ENCODE measurements at regions not wholly inside any gene's neighbourhood (a gene's known extent, or its start where the extent isn't known, plus 50 kb on each side); places are given as distances from the start of the nearest gene placed in this dataset.
"Not testable (repeated sequence)": the region's sequence is repeated elsewhere in the genome, so short reads cannot be mapped to it uniquely, and the experiment has no call there.

GRCh38 chr4:154989511-154989910 is 208.4 kb downstream of the RBM46 start:
- Histone ChIP-seq H3K4me3 (ENCODE audit: low read length in 2 of 2) (no peak overlapping the region), H3K9me3 (ENCODE audit: control insufficient read depth in 2 of 2, insufficient read depth in 1 of 2, low read length in 1 of 2) (no peaks in the 10 kb centered on the region), H3K4me1 (ENCODE audit: control insufficient read depth in 2 of 2, insufficient read depth in 2 of 2, low read length in 2 of 2) (no peaks in the 10 kb centered on the region), H3K27me3 (ENCODE audit: control insufficient read depth in 2 of 2, insufficient read depth in 1 of 2, low read length in 1 of 2) (no peaks in the 10 kb centered on the region), H3K36me3 (ENCODE audit: control insufficient read depth in 2 of 2, insufficient read depth in 2 of 2, low read length in 1 of 2) (no peaks in the 10 kb centered on the region), H3K27ac (ENCODE audit: low read depth in 1 of 2, low read length in 1 of 2) (no peak overlapping the region)
- 84% methylated on average over 6 of the region's 6 CpGs for WGBS
- no peak for DNase-seq (ENCODE audit: low read depth in 6 of 9, low spot score in 9 of 9)

GRCh38 chr4:154997866-154998265 is 210.6 kb upstream of the NPY2R start:
- DNase-seq (ENCODE audit: low read depth in 6 of 9, low spot score in 9 of 9); H3K27me3 ChIP-seq (ENCODE audit: control insufficient read depth in 2 of 2, insufficient read depth in 1 of 2, low read length in 1 of 2); H3K36me3 ChIP-seq (ENCODE audit: control insufficient read depth in 2 of 2, insufficient read depth in 2 of 2, low read length in 1 of 2); H3K4me1 ChIP-seq (ENCODE audit: control insufficient read depth in 2 of 2, insufficient read depth in 2 of 2, low read length in 2 of 2); H3K4me3 ChIP-seq (ENCODE audit: low read length in 2 of 2); H3K27ac ChIP-seq (ENCODE audit: low read depth in 1 of 2, low read length in 1 of 2); H3K9me3 ChIP-seq (ENCODE audit: control insufficient read depth in 2 of 2, insufficient read depth in 1 of 2, low read length in 1 of 2): not testable (repeated sequence)
- WGBS, result 91% methylated on average over 5 of the region's 5 CpGs

- Histone ChIP-seq H3K4me3 (ENCODE audit: low read length in 2 of 2) (no peak overlapping the region), H3K27ac (ENCODE audit: low read depth in 1 of 2, low read length in 1 of 2) (no peak overlapping the region), H3K36me3 (ENCODE audit: control insufficient read depth in 2 of 2, insufficient read depth in 2 of 2, low read length in 1 of 2) (no peaks in the 10 kb centered on the region), H3K9me3 (ENCODE audit: control insufficient read depth in 2 of 2, insufficient read depth in 1 of 2, low read length in 1 of 2) (no peaks in the 10 kb centered on the region), H3K4me1 (ENCODE audit: control insufficient read depth in 2 of 2, insufficient read depth in 2 of 2, low read length in 2 of 2) (no peaks in the 10 kb centered on the region), H3K27me3 (ENCODE audit: control insufficient read depth in 2 of 2, insufficient read depth in 1 of 2, low read length in 1 of 2) (no peaks in the 10 kb centered on the region)
- 90% methylated on average over 3 of the region's 3 CpGs for WGBS
- DNase-seq (ENCODE audit: low read depth in 6 of 9, low spot score in 9 of 9), result no peak
These were observed 210.2 kb upstream of the NPY2R start for GRCh38 chr4:154998284-154998683.

GRCh38 chr4:154998773-154999172 is 209.7 kb upstream of the NPY2R start:
- WGBS, result 32% methylated on average over 1 of the region's 1 CpG
- H3K9me3 ChIP-seq (ENCODE audit: control insufficient read depth in 2 of 2, insufficient read depth in 1 of 2, low read length in 1 of 2), result no peaks in the 10 kb centered on the region
- no peaks in the 10 kb centered on the region for H3K4me1 ChIP-seq (ENCODE audit: control insufficient read depth in 2 of 2, insufficient read depth in 2 of 2, low read length in 2 of 2)
- DNase-seq (ENCODE audit: low read depth in 6 of 9, low spot score in 9 of 9), result no peak
- no peak overlapping the region for H3K27ac ChIP-seq (ENCODE audit: low read depth in 1 of 2, low read length in 1 of 2)
- no peaks in the 10 kb centered on the region for H3K36me3 ChIP-seq (ENCODE audit: control insufficient read depth in 2 of 2, insufficient read depth in 2 of 2, low read length in 1 of 2)
- no peaks in the 10 kb centered on the region for H3K27me3 ChIP-seq (ENCODE audit: control insufficient read depth in 2 of 2, insufficient read depth in 1 of 2, low read length in 1 of 2)
- no peak overlapping the region for H3K4me3 ChIP-seq (ENCODE audit: low read length in 2 of 2)

- no peak overlapping the region for H3K27ac ChIP-seq (ENCODE audit: low read depth in 1 of 2, low read length in 1 of 2)
- no peaks in the 10 kb centered on the region for H3K36me3 ChIP-seq (ENCODE audit: control insufficient read depth in 2 of 2, insufficient read depth in 2 of 2, low read length in 1 of 2)
- WGBS, result 94% methylated on average over 3 of the region's 3 CpGs
- no peak overlapping the region for H3K4me3 ChIP-seq (ENCODE audit: low read length in 2 of 2)
- H3K27me3 ChIP-seq (ENCODE audit: control insufficient read depth in 2 of 2, insufficient read depth in 1 of 2, low read length in 1 of 2), result no peaks in the 10 kb centered on the region
- no peak for DNase-seq (ENCODE audit: low read depth in 6 of 9, low spot score in 9 of 9)
- H3K4me1 ChIP-seq (ENCODE audit: control insufficient read depth in 2 of 2, insufficient read depth in 2 of 2, low read length in 2 of 2), result no peaks in the 10 kb centered on the region
- H3K9me3 ChIP-seq (ENCODE audit: control insufficient read depth in 2 of 2, insufficient read depth in 1 of 2, low read length in 1 of 2), result no peaks in the 10 kb centered on the region
These were observed 208.4 kb upstream of the NPY2R start for GRCh38 chr4:154999950-155000578.

GRCh38 chr4:155001251-155001650 is 207.2 kb upstream of the NPY2R start:
- Histone ChIP-seq H3K36me3 (ENCODE audit: control insufficient read depth in 2 of 2, insufficient read depth in 2 of 2, low read length in 1 of 2) (no peaks in the 10 kb centered on the region), H3K4me1 (ENCODE audit: control insufficient read depth in 2 of 2, insufficient read depth in 2 of 2, low read length in 2 of 2) (no peaks in the 10 kb centered on the region), H3K9me3 (ENCODE audit: control insufficient read depth in 2 of 2, insufficient read depth in 1 of 2, low read length in 1 of 2) (no peaks in the 10 kb centered on the region), H3K27ac (ENCODE audit: low read depth in 1 of 2, low read length in 1 of 2) (no peak overlapping the region), H3K4me3 (ENCODE audit: low read length in 2 of 2) (no peak overlapping the region), H3K27me3 (ENCODE audit: control insufficient read depth in 2 of 2, insufficient read depth in 1 of 2, low read length in 1 of 2) (no peaks in the 10 kb centered on the region)
- 96% methylated on average over 2 of the region's 2 CpGs for WGBS
- DNase-seq (ENCODE audit: low read depth in 6 of 9, low spot score in 9 of 9), result no peak

GRCh38 chr4:155005395-155006090 is 202.9 kb upstream of the NPY2R start:
- WGBS, result 74% methylated on average over 5 of the region's 5 CpGs
- H3K4me1 ChIP-seq (ENCODE audit: control insufficient read depth in 2 of 2, insufficient read depth in 2 of 2, low read length in 2 of 2), result no peaks in the 10 kb centered on the region
- H3K27ac ChIP-seq (ENCODE audit: low read depth in 1 of 2, low read length in 1 of 2), result no peak overlapping the region
- H3K36me3 ChIP-seq (ENCODE audit: control insufficient read depth in 2 of 2, insufficient read depth in 2 of 2, low read length in 1 of 2), result no peaks in the 10 kb centered on the region
- DNase-seq (ENCODE audit: low read depth in 6 of 9, low spot score in 9 of 9), result no peak
- H3K4me3 ChIP-seq (ENCODE audit: low read length in 2 of 2), result no peak overlapping the region
- H3K27me3 ChIP-seq (ENCODE audit: control insufficient read depth in 2 of 2, insufficient read depth in 1 of 2, low read length in 1 of 2), result no peaks in the 10 kb centered on the region
- H3K9me3 ChIP-seq (ENCODE audit: control insufficient read depth in 2 of 2, insufficient read depth in 1 of 2, low read length in 1 of 2), result no peaks in the 10 kb centered on the region

- Histone ChIP-seq H3K4me3 (ENCODE audit: low read length in 2 of 2) (no peak overlapping the region), H3K4me1 (ENCODE audit: control insufficient read depth in 2 of 2, insufficient read depth in 2 of 2, low read length in 2 of 2) (no peaks in the 10 kb centered on the region)
- 57% methylated on average over 1 of the region's 1 CpG for WGBS
These were observed 200.7 kb upstream of the NPY2R start for GRCh38 chr4:155007660-155008176.

GRCh38 chr4:155008389-155008788 is 200.0 kb upstream of the NPY2R start:
- no peak for DNase-seq (ENCODE audit: low read depth in 6 of 9, low spot score in 9 of 9)
- Histone ChIP-seq H3K36me3 (ENCODE audit: control insufficient read depth in 2 of 2, insufficient read depth in 2 of 2, low read length in 1 of 2) (no peaks in the 10 kb centered on the region), H3K9me3 (ENCODE audit: control insufficient read depth in 2 of 2, insufficient read depth in 1 of 2, low read length in 1 of 2) (no peaks in the 10 kb centered on the region), H3K4me1 (ENCODE audit: control insufficient read depth in 2 of 2, insufficient read depth in 2 of 2, low read length in 2 of 2) (no peaks in the 10 kb centered on the region), H3K4me3 (ENCODE audit: low read length in 2 of 2) (no peak overlapping the region), H3K27me3 (ENCODE audit: control insufficient read depth in 2 of 2, insufficient read depth in 1 of 2, low read length in 1 of 2) (no peaks in the 10 kb centered on the region), H3K27ac (ENCODE audit: low read depth in 1 of 2, low read length in 1 of 2) (no peak overlapping the region)
- WGBS, result 70% methylated on average over 2 of the region's 2 CpGs

More at GRCh38 chr4:155007660-155008176, 200.7 kb upstream of the NPY2R start:
- Histone ChIP-seq H3K36me3 (ENCODE audit: control insufficient read depth in 2 of 2, insufficient read depth in 2 of 2, low read length in 1 of 2) (no peaks in the 10 kb centered on the region), H3K27ac (ENCODE audit: low read depth in 1 of 2, low read length in 1 of 2) (no peak overlapping the region), H3K27me3 (ENCODE audit: control insufficient read depth in 2 of 2, insufficient read depth in 1 of 2, low read length in 1 of 2) (no peaks in the 10 kb centered on the region), H3K9me3 (ENCODE audit: control insufficient read depth in 2 of 2, insufficient read depth in 1 of 2, low read length in 1 of 2) (no peaks in the 10 kb centered on the region)
- no peak for DNase-seq (ENCODE audit: low read depth in 6 of 9, low spot score in 9 of 9)
